ENCODE measurements at regions not wholly inside any gene's neighbourhood (a gene's known extent, or its start where the extent isn't known, plus 50 kb on each side); places are given as distances from the start of the nearest gene placed in this dataset.

DNA sequence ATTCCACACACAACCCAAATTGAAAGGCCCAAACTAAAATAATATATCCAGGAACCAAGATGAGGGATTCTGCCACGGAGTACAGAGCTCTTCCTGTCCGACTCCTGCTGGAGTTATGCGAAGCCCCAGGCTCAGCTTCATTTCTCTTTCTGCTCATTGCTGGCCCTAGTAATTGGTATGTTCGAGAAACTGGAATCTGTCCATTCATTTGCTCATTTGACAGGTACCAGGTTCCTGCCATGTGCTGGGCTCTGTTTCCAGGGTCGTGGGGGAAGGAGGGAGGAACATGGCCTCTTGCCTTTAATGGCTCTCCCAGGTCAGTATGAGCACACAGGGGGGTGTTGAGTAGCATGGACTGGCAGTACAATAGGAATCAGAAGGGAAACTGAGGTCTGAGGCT, 179.2 kb upstream of the SHH start:
- DNase-seq (ENCODE audit: low read depth in 4 of 6, low spot score in 6 of 6) = no peak
- H3K9me3 ChIP-seq (ENCODE audit: control insufficient read depth, insufficient read depth, low read length) = no peaks in the 10 kb centered on the region
- H3K27ac ChIP-seq (ENCODE audit: low read depth, low read length) = no peak overlapping the region
- no peaks in the 10 kb centered on the region for H3K27me3 ChIP-seq (ENCODE audit: control insufficient read depth, insufficient read depth, low read length)
- H3K4me1 ChIP-seq (ENCODE audit: control insufficient read depth, insufficient read depth, low read length) = peaks cover 8% of the 10 kb centered on the region
- H3K4me3 ChIP-seq (ENCODE audit: low read depth, low read length) = no peak overlapping the region
- 76% methylated on average over 5 of the region's 5 CpGs for WGBS (ENCODE audit: insufficient coverage)
- no peaks in the 10 kb centered on the region for H3K36me3 ChIP-seq (ENCODE audit: control insufficient read depth, insufficient read depth, low read length)

DNA sequence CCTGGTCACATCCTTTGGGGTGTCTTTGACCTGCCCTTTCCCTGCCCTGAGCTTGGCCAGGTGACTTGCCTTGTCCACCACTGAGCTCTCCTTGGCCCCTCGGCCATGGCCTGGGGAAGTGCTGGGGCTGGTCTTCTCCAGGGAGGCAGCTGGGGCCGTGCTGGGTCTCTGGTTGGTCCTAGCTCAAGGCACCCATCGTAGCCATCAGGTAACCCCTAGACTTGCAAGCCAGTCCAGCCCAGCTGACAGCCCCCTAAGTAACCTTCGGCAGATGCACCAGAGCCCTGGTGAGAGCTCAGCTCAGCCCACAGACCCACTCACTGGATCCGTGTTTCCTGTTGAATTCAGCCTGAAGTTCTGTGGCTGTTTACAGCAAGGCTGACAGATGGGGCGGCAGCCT, 176.2 kb upstream of the SHH start:
- DNase-seq (ENCODE audit: low read depth in 4 of 6, low spot score in 6 of 6) = no peak
- WGBS (ENCODE audit: insufficient coverage) = 87% methylated on average over 6 of the region's 6 CpGs
- no peak overlapping the region for H3K27ac ChIP-seq (ENCODE audit: low read depth, low read length)
- H3K27me3 ChIP-seq (ENCODE audit: control insufficient read depth, insufficient read depth, low read length) = no peaks in the 10 kb centered on the region
- H3K4me3 ChIP-seq (ENCODE audit: low read depth, low read length) = no peak overlapping the region
- H3K4me1 ChIP-seq (ENCODE audit: control insufficient read depth, insufficient read depth, low read length) = peaks cover 8% of the 10 kb centered on the region
- H3K9me3 ChIP-seq (ENCODE audit: control insufficient read depth, insufficient read depth, low read length) = no peaks in the 10 kb centered on the region
- H3K36me3 ChIP-seq (ENCODE audit: control insufficient read depth, insufficient read depth, low read length) = no peaks in the 10 kb centered on the region

DNA sequence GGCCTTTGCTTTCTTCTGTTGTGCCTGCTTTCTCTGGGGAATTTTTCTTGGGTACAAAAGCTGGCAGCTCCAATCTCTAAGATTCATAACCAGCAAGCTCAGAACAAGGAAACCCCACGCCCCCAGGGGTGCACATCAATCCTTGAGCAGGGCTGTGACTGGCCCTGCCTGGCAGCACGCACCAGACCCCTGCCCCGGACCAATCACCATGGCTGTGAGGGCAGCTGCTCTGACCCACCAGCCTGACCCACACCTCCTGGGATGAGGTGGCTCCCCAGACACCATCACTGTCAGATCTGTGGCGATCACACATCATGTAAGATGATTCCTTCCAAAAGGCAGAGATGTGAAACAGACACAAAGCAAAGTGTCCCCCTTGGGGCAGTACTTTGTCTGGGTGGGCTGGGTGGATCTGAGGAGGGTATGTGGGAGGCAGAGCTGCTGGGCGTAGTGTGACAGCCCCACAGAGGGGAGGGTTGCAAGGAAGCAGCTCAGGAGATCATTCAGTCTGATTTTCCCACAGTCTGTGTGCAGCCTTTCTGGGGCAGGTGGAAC, 175.5 kb upstream of the SHH start:
- Histone ChIP-seq H3K27me3 (ENCODE audit: control insufficient read depth, insufficient read depth, low read length) (no peaks in the 10 kb centered on the region), H3K4me1 (ENCODE audit: control insufficient read depth, insufficient read depth, low read length) (peaks cover 15% of the 10 kb centered on the region), H3K4me3 (ENCODE audit: low read depth, low read length) (no peak overlapping the region), H3K36me3 (ENCODE audit: control insufficient read depth, insufficient read depth, low read length) (no peaks in the 10 kb centered on the region), H3K27ac (ENCODE audit: low read depth, low read length) (no peak overlapping the region), H3K9me3 (ENCODE audit: control insufficient read depth, insufficient read depth, low read length) (no peaks in the 10 kb centered on the region)
- no peak for DNase-seq (ENCODE audit: low read depth in 4 of 6, low spot score in 6 of 6)
- 86% methylated on average over 5 of the region's 5 CpGs for WGBS (ENCODE audit: insufficient coverage)

DNA sequence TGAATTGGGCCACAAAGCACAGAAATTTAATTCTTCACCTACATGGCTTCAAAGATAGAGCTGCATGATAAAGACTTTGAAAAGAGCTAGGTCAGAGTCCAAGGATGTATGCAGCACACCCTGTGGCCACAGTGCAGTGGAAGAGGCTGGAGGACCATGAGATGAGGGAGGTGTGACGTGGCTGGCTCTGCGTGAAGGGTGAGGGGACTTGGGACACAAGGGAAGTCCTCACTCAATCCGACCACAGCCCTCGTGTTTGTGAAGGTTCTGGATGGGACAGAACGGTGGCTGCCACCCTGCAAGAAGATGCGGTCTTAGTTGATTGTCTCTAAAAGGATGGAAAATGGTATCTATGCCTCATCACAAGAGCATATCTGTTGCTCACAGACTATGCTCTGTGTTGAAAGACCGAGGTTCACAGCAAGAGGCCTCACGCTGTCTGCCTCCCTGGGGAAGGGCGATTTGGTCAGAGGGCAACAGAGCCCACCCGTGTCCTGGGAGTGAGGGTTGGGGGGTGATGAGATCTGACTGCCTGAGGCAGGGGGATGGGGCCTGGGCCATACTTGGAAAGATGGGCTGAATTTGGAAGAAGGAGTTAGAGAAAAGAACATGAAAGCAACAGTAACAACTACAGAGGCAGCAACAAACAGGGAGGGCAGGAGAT, 174.4 kb upstream of the SHH start:
- H3K4me1 ChIP-seq (ENCODE audit: control insufficient read depth, insufficient read depth, low read length) = peaks cover 20% of the 10 kb centered on the region
- DNase-seq (ENCODE audit: low read depth in 4 of 6, low spot score in 6 of 6) = no peak
- no peaks in the 10 kb centered on the region for H3K9me3 ChIP-seq (ENCODE audit: control insufficient read depth, insufficient read depth, low read length)
- 85% methylated on average over 7 of the region's 10 CpGs for WGBS (ENCODE audit: insufficient coverage)
- H3K27me3 ChIP-seq (ENCODE audit: control insufficient read depth, insufficient read depth, low read length) = no peaks in the 10 kb centered on the region
- no peak overlapping the region for H3K4me3 ChIP-seq (ENCODE audit: low read depth, low read length)
- no peaks in the 10 kb centered on the region for H3K36me3 ChIP-seq (ENCODE audit: control insufficient read depth, insufficient read depth, low read length)
- no peak overlapping the region for H3K27ac ChIP-seq (ENCODE audit: low read depth, low read length)

DNA sequence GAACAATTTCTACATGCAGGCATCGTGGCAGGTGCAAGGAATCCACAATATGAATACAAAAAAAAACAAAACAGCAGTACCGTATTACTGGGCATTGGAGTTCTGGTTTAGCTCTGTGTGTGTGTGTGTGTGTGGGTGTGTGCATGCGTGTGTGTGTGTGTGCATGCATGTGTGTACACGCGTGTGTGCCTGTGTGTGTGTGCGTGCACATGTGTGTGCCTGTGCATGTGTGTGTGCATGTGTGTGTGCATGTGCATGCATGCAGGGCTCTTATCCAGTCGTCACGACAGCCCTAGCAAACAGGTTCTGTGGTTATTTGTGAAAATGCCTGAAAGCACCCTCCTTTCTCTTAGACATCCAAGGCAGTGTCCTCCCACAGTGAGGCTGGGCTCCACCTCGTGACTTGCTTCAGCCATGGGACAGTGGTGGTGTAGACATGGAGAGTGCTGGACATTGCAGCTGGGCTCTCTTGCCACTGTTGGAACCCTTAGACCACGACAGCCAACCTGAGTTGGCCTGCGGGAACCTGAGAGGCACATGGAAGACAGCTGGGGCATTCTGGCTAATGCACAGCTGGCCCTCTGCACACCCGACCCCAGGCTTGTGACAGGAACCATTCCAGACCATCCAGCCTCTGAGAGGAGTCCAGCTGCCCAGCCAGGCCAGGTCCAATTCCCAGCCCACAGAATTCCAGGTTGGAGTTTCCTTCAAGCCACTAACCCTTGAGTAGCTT, 173.4 kb upstream of the SHH start:
- H3K9me3 ChIP-seq (ENCODE audit: control insufficient read depth, insufficient read depth, low read length) = no peaks in the 10 kb centered on the region
- no peak for DNase-seq (ENCODE audit: low read depth in 4 of 6, low spot score in 6 of 6)
- peaks cover 20% of the 10 kb centered on the region for H3K4me1 ChIP-seq (ENCODE audit: control insufficient read depth, insufficient read depth, low read length)
- H3K4me3 ChIP-seq (ENCODE audit: low read depth, low read length) = no peak overlapping the region
- H3K27me3 ChIP-seq (ENCODE audit: control insufficient read depth, insufficient read depth, low read length) = no peaks in the 10 kb centered on the region
- no peaks in the 10 kb centered on the region for H3K36me3 ChIP-seq (ENCODE audit: control insufficient read depth, insufficient read depth, low read length)
- 88% methylated on average over 11 of the region's 12 CpGs for WGBS (ENCODE audit: insufficient coverage)
- no peak overlapping the region for H3K27ac ChIP-seq (ENCODE audit: low read depth, low read length)

DNA sequence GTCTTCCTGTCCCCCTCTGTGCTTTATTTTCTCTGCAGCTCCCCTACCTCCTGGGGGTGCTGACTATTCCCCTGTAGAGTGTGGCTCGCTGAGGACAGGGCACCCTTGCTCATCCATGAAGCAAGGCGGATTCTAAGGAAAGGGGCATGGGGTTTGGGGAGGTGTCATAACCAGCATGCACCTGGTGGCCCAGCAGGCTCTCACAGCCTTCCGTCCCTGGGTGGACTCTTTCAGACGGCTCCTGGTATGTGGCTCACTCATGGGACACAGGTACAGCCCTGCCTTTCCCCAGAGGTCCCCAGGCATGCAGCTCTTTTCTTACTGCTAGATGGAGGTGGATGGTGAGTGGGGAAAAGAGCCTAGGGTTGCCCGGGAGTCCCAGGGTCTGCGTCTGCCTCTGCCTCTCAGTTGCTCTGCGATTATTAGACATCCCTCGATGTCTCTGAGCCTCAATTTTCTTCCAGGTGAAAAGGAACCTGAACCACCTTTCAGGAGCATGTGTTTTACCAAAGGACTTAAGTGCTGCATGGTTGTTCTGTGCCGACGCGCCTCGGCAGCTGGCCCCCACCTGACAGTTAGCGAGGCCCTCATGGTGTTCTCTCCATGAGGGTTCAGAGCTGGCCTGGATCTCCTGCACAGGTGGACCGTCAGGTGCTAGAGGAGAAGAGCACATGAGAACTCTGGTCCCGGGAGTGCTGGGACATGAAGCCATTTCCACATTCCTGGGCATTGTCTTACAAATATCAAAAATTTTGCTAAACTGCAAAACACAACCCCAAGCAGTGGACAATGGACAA, 172.5 kb upstream of the SHH start:
- H3K27ac ChIP-seq (ENCODE audit: low read depth, low read length) = no peak overlapping the region
- DNase-seq (ENCODE audit: low read depth in 4 of 6, low spot score in 6 of 6) = no peak
- H3K36me3 ChIP-seq (ENCODE audit: control insufficient read depth, insufficient read depth, low read length) = no peaks in the 10 kb centered on the region
- H3K9me3 ChIP-seq (ENCODE audit: control insufficient read depth, insufficient read depth, low read length) = no peaks in the 10 kb centered on the region
- H3K4me1 ChIP-seq (ENCODE audit: control insufficient read depth, insufficient read depth, low read length) = peaks cover 20% of the 10 kb centered on the region
- H3K4me3 ChIP-seq (ENCODE audit: low read depth, low read length) = no peak overlapping the region
- 86% methylated on average over 15 of the region's 15 CpGs for WGBS (ENCODE audit: insufficient coverage)
- no peaks in the 10 kb centered on the region for H3K27me3 ChIP-seq (ENCODE audit: control insufficient read depth, insufficient read depth, low read length)

DNA sequence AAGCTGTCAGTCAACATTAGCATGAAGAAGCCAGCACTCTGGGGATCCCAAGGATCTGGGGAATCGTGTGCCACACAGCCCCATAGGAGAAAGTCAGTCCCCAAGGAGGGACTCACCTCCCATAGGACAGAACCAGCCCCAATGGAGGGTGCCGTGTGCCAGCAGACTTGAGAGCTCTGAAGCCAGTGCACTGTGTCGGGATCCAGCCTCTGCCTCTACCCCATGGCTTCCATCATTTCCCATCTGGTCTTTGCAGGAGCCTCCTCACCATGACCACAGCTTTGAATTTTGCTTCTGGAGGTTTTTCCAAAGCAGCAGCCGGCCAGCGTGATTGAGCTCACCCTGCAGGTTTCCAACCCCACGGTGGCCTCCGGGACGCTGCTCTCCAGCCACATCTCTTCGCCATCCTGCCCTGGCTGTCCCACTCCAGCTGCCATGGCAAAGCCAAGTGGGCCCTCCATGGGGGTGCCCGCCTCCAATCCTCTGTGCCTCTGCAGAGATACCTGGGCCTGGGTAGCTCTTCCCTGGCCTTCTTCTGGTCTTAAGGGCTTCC, 171.8 kb upstream of the SHH start:
- Histone ChIP-seq H3K36me3 (ENCODE audit: control insufficient read depth, insufficient read depth, low read length) (no peaks in the 10 kb centered on the region), H3K4me3 (ENCODE audit: low read depth, low read length) (no peak overlapping the region), H3K27ac (ENCODE audit: low read depth, low read length) (no peak overlapping the region), H3K4me1 (ENCODE audit: control insufficient read depth, insufficient read depth, low read length) (peaks cover 20% of the 10 kb centered on the region), H3K9me3 (ENCODE audit: control insufficient read depth, insufficient read depth, low read length) (no peaks in the 10 kb centered on the region), H3K27me3 (ENCODE audit: control insufficient read depth, insufficient read depth, low read length) (no peaks in the 10 kb centered on the region)
- 87% methylated on average over 10 of the region's 10 CpGs for WGBS (ENCODE audit: insufficient coverage)
- DNase-seq (ENCODE audit: low read depth in 4 of 6, low spot score in 6 of 6) = no peak

DNA sequence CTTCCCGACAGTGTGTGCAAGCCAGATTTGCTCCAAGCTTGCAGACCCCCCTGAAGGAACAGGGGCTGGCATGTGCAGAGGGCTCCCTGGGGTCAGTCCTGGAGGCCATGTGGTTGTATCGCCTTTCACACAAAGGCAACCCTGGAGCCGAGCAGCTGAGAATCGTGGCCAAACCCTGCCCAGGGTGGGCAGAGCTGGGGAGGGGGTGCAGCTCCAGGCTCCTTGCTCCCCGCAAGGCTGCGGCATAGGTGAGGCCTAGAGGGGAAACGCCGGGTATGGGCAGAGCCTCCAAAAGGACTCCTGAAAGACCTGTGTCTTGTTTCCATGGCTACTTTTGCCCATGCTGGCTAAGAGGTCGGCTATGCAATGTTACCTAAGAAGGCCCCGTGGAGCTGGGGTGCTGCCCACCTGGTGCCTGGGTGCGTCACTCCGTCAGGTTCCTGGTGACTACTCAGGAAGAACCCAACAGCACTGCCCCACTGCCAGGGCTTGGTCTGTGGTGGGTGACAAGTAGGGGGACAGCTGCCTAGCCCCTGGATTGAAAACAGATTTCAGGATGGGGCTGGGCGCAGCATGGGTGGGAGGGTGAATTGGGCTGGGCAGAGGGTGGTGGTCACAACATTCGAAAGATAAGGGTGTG, 171.0 kb upstream of the SHH start:
- no peaks in the 10 kb centered on the region for H3K36me3 ChIP-seq (ENCODE audit: control insufficient read depth, insufficient read depth, low read length)
- H3K4me3 ChIP-seq (ENCODE audit: low read depth, low read length) = no peak overlapping the region
- DNase-seq (ENCODE audit: low read depth in 4 of 6, low spot score in 6 of 6) = no peak
- no peak overlapping the region for H3K27ac ChIP-seq (ENCODE audit: low read depth, low read length)
- WGBS (ENCODE audit: insufficient coverage) = 75% methylated on average over 13 of the region's 14 CpGs
- peaks cover 14% of the 10 kb centered on the region for H3K4me1 ChIP-seq (ENCODE audit: control insufficient read depth, insufficient read depth, low read length)
- no peaks in the 10 kb centered on the region for H3K9me3 ChIP-seq (ENCODE audit: control insufficient read depth, insufficient read depth, low read length)
- H3K27me3 ChIP-seq (ENCODE audit: control insufficient read depth, insufficient read depth, low read length) = no peaks in the 10 kb centered on the region

DNA sequence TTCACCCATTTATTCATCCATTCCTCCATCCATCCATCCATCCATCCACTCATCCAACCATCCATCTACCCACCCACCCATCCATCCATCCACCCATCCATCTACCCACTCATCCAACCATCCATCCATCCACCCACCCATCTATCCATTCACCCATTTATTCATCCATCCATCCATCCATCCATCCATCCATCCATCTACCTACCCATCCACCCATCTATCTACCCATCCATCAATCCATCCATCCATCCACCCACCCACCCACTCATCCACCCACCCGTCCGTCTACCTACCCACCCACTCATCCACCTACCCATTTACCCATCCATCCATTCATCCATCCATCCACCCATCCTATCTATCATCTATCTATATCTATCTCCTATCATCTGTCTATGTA, 169.4 kb upstream of the SHH start:
- DNase-seq (ENCODE audit: low read depth in 4 of 6, low spot score in 6 of 6) = no peak
- Histone ChIP-seq H3K36me3 (ENCODE audit: control insufficient read depth, insufficient read depth, low read length) (no peaks in the 10 kb centered on the region), H3K27me3 (ENCODE audit: control insufficient read depth, insufficient read depth, low read length) (no peaks in the 10 kb centered on the region), H3K9me3 (ENCODE audit: control insufficient read depth, insufficient read depth, low read length) (no peaks in the 10 kb centered on the region), H3K4me3 (ENCODE audit: low read depth, low read length) (no peak overlapping the region), H3K4me1 (ENCODE audit: control insufficient read depth, insufficient read depth, low read length) (peaks cover 12% of the 10 kb centered on the region), H3K27ac (ENCODE audit: low read depth, low read length) (no peak overlapping the region)
- 92% methylated on average over 2 of the region's 2 CpGs for WGBS (ENCODE audit: insufficient coverage)

Data from spinal cord (tissue), 9 donors.